ENCODE measurements at regions not wholly inside any gene's neighbourhood (a gene's known extent, or its start where the extent isn't known, plus 50 kb on each side); places are given as distances from the start of the nearest gene placed in this dataset.
"Not testable (repeated sequence)": the region's sequence is repeated elsewhere in the genome, so short reads cannot be mapped to it uniquely, and the experiment has no call there.

- TF ChIP-seq CTCF (conservative IDR thresholded peaks at IDR 0.05); ZFX (IDR thresholded peaks at IDR 0.05): not testable (repeated sequence)
Observed at GRCh38 chr9:41367301-41367700, 178.2 kb upstream of the ZNG1F start.

All from C4-2B (cell line).